NCI-H1436 treated with DMSO at 0.1 percent for 48 hours (cell line): ENCODE measurements at regions not wholly inside any gene's neighbourhood (a gene's known extent, or its start where the extent isn't known, plus 50 kb on each side); places are given as distances from the start of the nearest gene placed in this dataset.

ENCODE experiments used
- DNase-seq: peaks from one replicate; lab custom pipeline; 2025; lab: John Stamatoyannopoulos, UW

DNA sequence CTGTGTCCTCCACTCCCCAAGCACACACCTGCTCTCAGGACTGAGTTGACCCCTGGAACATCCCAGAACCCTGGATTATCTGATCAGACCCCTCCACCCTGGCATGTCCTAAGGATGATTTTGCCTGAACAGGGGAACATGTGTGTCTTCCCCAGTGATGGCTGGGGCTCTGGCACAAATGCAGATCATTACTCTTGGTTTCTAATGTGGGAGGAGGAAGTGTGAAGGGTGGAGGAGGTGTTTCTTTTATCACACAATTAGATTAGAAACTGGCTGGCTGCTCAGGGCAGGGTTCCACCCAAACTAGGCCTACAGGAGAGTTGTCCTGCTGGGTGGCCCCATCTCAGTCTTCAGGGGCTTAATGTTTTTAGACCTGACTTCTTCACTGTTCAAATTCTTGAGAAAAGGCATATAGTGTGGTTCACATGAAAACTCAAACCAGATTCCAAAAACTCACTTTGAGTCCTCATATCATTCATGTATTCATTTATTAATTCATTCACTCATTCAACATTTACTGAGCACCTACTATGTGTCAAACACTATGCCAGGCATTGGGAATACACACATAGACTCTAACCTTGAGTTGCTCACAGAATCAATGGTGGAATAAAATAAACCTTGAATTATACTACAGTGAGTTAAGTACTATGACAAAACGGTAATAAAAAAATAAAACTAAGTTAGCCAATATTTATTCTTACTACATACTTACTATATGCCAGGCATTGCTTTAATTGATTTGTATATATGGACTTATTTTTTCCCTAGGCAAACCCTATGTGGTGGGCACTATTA, 221.8 kb upstream of the JUN start:
- no peak for DNase-seq

DNA sequence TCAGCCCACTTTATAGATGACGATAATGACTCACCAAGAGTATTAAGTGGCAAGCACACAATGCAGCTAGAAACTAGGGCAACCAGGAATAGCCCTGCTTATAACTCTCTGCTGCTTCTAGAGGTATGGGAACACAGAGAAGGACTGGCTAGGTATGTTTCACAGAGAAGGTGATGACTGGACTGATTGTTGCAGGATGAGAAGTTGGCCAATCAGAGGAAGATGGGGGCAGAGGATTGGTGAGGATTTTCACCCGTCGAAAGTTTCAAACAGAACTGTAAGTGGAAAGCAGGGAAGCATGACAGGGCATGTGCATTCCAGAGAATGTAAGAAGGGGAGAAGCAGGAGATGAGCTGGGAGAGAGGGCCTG, 222.4 kb upstream of the JUN start:
- no peak for DNase-seq

DNA sequence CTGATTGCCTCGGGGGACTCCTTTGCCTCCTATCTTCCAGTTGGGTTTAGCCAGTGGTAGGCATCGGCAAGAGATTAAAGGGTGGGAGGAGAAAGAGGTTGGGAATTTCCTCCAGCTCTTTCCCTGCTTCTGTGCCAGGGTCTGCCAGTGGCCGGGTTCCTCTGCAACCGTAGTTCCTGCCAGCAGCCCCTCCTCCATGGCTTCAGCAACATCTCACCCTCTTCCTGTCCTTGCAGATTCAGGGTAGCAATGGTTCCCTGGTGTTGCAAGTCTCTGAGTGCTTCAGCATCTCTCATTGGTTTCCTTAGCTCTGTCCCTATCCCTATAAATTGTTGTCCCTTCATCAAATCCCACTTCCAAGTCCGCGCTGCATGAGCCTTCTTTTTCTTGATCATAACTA, 223.1 kb upstream of the JUN start:
- no peak for DNase-seq

DNA sequence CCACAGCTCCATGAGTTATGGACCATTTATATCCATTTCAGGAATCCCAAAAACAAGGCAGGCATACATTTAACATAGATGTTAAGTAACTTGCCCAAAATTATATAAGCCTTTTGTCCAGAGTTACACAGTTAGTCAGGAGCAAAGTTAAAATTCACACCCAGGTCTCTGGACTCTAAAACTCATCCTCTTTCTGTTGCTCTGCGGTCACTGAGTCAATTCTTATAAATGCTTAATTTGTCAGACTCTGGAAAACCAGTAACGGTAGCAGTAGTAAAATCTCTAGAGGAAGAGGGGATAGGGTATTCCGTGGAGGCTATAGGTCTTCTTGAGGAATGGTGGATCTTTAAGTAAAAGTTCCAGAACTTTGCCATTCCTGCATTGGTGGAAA, 223.6 kb upstream of the JUN start:
- DNase-seq = no peak

DNA sequence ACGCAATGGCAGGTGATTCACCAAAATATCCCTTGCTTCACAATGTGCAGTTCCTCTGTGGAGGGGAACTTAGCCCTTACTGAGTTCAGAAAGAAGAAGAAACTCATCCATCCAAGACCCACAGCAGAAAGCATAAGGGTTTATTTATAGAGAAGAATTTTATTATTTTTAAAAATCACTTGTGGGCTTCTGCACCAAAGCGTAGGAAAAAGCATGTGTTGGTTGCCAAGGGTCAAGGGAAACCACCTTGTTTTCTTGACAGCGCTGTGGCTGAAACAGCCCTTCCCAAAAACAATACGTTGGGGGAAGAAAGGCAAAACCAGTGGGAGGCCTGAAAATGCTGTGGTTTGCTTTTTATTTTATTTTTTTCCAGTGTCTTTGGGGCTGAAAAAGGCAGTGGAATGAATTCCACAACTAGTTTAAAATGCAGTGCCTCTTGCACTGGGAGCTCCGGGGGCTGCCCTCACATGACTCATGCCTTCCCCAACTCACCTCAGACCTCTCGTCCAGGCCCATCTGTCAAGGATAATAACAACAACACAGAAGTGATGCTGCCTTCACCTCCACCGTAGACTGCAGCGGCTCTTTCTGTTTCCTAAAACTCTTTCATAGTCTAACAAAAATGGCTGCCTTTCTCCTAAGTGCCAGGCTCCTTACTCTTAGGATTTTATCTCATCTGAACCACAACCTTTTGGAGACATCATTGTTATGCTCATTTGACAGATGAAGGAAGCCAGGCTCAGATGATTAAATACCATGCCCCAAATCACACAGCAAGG, 224.2 kb upstream of the JUN start:
- no peak for DNase-seq

DNA sequence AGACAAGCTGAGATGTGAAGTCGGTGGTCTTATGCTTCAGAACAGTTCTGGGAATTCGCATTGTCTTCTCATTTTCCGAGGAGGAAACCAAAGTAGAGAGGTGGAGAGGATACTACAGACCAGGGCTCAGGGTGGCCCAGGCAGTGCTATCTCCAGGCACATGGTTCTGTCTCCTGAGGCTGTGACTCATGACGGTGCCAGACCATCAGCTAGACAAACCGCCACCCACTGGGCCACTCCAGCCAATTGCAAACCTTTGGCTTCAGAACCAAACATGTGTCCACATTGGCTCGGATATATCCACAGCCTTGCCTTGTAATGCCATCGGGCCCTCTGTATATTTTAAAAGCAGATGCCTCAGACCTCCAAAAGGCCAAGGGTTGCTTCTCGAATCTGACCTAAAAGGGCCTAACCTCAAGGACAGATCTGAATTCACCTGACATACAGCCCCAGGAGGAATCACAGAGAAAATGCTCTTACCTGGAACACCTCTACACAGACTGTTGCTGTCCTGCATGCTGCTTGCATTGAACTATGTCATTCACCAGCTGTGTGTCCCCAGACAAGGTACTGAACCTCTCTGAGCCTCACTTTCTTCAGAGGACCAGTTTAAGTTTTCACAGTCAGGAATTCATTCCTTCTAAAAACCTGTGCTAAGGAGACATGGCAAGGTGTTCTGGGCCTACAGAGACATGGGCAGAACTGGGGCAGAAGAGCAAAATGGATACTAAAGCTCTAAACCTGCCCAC, 224.9 kb upstream of the JUN start:
- no peak for DNase-seq

DNA sequence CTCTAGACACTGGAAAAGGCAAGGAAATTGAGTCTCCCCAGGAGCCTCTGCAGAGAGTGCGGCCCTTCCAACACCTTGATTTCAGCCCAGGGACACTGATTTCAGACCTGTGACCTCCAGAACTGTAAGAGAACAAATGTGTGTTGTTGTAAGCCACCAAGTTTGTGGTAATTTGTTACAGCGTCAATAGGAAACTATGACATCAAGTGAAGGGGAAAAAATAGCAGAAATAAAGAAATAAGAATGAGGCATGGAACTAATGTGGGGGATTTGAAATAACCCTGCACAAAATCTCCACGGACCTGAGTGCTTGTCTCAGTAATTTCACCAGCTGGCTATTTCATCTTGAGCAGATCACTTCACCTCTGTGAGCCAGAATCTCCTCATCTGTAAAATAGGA, 227.8 kb upstream of the JUN start:
- DNase-seq = no peak

DNA sequence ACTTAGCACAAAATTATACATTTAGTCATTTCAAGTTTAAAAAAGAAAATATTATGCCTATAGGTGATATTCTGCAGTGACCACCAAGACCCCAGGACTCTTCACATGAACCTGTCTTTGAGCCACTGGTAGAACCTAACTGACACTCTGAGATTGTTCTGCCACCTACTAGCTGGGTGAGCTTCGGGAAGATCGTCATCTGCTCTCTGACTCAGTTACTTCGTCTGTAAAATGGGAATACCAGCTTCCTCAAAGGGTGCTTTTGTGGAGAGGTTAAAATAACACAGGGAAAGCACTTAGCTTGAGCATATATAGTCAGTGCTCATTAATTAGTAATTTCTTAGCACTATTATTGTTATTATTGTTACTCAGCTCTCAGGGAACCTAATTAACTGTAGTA, 228.5 kb upstream of the JUN start:
- DNase-seq = no peak

DNA sequence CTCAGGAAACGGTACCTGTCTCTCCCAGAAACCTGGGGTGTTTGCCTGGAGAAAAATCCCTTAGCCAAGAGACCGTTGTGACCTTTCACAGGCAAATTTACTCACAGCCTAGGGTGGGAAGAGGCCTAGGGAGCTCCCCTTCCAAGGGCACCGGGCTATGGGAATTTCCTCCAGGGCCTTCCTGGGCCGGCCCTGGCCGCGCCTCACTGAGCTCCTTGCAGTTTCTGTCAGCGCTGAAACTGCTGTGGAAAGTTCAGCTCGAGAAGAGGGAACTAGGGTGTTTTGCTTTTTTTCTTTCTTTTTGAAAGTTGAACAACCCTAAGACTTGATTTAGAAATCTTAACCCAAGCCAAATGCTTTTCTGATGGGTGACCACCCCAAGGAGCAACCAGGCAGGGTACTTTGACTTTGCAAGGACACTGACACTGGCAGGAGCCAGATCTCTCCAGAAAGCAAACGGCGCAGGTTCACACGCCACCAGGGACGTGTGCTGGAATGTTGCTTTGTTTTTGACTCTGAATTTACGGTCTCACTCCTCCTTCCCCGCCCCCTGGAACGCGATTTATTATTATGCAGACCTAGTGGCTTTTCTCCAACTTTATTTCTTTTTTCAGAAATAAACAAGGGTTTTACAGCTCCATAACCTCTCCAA, 229.6 kb upstream of the JUN start:
- no peak for DNase-seq

DNA sequence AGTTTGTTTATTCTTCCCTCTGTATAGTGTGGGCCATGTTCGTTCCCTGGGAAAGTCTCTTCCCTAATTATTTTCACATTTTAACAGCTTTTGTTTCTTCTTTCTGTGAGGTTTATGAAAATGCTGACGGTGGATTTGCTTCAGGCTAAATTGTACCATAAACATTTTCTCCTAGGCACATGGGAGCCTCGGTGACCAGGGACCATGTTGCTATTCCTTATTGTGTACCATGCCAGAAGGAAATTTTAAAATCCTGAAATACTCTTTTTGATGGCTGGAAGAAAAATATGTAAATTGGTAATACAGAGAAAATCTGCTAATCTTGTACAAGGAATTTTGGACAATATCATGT, 230.1 kb upstream of the JUN start:
- DNase-seq = no peak

DNA sequence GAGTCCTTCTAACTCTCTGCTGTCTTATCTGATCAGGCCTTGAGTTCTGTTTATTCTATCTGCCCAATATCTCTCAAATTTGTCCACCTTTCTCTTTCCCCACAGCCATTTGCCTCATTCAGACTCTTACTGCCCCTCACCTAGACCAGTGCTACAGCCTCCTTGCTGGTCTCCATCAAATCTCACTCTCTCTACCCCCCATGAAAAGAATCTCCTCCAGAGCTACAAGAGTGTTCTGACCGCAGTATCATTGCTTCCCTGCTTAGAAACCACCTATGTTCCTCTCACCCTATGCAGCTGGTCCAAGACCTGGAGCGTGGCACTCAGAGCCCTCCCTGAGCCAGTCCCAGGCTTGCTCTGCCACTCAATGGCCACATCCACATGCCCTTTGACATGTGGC, 231.0 kb upstream of the JUN start:
- no peak for DNase-seq

DNA sequence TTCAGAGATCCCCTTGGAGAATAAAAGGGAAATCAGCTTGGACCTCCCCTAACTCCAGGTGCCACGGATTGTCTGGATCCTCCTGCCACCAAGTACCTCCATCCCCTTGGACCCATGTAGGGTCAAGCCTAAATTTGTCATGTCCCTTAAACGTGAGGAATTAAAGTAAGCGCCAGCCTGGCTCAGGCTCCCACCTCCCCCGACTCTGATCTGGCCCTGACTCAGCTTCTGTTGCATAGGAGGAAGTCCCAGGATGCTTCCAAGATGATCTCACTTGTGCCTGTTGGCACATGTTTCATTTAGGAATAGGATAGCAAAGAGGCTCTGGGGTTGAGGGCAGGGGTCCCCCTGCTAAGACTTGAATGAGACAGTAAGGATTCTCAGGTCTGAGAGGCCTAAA, 231.9 kb upstream of the JUN start:
- no peak for DNase-seq

DNA sequence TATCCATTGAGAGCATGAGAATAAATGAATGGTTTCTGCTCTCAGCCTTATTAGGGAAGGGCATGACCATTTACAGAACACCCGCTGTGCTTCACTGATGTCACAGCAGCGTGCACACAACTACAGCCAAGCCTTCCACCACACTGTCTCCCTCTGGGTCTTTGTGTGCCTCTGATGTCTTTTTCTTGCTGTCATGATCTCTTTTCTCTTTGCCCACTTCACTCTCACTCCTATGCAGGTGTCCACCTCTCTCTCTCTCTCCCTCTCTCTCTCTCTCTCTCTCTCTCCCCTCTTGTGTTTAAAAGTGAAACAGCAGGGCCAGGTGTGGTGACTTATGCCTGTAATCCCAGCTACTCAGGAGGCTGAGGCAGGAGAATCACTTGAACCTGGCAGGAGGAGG, 232.5 kb upstream of the JUN start:
- no peak for DNase-seq

DNA sequence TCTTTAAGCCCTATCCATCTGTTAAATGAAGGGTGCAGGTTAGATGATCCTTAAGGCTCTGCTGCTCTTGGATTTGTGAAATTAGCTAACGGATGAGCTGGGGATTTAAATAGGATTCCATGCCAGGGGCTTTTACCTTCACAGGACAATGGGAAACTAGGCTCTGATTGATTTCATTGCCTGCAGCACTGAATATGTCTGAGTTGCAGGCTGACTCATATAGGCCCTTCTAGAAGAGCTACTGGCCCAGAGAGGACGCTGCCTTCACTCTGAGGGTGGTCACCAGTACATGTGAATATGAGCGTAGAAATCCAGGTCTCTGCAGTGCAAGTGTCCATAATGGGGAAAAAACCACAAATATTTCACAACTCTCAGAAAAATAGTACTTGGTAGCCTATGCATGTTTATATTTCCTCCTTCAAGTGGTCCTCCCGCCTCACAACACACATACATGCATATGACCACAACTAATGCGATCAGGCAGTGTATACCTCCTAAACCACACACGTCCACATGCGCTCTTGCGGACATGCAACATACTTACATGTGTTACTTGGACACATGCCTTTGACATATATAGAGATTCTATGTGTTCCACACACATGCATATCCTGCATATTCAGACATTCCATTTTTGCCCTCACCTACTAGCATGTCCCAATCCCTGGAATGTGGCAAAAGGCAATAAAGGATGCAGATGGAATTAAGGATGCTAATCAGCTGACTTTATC, 233.8 kb upstream of the JUN start:
- DNase-seq = no peak

DNA sequence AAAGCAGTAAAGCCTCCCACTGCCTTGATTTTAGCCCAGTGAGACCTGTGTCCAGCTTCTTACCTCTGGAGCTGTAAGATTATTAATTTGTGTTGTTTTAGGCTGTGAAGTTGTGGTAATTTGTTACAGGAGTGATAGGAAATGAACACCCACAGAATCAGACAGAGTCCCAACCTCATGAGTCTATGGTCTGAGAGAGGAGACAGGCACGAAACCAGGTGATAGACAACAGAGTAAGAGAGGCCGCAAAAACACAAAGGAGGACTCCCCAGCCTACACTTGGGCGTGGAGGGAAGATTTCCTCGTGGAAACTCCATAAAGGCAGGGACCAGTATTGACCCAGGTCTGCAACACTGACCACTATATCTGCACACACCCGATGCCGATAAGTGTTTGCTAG, 234.6 kb upstream of the JUN start:
- no peak for DNase-seq

DNA sequence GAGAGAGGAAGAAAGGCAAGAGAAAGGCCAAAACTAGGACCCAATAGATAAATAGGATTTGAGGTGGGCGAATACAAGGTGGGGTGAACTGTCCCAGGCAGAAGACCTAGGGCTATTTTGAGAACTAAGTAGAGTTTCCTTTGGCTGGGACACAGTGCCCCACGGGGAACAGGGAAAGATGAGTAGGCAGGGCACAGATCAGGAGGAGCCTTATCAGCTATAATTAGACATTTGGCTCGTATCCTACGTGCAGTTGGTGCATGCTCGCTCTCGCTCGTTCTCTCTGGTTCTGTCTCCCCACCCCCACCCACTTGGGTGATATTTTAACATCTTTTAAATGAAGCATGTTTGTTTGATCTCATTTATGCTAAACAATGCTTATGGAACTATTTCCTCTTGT, 235.0 kb upstream of the JUN start:
- no peak for DNase-seq

DNA sequence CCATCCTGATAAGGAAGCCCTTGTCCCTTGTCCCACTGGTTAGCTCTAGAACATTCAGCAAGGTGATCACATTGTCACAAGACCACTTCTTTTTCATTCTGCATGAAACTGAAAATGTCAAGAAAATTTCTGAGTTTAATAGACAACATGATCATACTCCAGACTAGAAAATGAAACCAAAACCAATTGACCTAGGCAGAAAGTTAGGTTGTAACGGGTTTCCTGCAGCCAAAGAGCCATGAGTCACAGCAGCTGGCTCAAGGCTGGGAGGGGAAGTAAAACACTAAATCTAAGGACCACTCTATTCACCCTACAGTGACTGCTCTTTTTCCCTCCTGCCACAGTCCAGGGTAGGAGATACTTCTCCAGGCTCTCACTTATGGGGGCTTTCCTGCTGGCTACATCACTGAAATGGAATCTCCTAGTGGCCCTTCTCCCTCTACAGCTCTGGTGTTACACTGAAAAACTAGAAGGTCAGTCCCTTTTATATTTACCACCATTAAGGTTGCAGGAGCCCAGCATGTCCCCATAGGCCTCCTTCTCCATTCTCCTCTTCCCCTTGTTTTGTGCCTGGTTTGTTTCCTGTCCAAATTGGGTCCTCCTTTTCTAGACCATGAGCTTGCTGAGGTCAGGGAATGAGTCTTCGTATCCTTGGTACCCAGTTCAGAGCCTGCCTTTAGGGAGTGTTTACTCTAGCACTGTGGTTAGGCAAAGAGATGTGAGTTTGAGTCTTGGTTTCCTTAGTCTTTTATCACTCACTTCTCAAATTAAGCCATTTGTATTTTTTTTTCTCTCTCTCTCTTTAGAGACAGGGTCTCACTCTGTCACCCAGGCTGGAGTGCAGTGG, 236.5 kb upstream of the JUN start:
- no peak for DNase-seq

DNA sequence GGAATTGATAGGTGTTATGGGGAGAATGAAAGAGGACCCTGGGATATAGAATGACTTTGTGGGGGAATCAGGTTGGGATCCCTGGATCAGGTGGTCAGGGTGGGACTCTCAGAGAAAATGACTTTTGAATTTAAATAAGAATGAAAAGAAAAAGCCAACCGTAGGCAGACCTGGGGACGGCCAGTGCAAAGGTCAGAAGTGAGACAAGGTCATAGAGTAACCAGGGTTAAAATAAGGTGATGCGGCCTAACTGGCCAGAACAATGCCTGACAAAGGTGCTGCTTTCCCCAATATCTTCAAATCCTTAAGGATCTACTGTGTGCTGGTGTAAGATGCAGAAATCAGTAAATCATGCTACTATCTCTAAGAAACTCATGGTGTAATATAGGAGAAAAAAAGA, 238.4 kb upstream of the JUN start:
- no peak for DNase-seq

DNA sequence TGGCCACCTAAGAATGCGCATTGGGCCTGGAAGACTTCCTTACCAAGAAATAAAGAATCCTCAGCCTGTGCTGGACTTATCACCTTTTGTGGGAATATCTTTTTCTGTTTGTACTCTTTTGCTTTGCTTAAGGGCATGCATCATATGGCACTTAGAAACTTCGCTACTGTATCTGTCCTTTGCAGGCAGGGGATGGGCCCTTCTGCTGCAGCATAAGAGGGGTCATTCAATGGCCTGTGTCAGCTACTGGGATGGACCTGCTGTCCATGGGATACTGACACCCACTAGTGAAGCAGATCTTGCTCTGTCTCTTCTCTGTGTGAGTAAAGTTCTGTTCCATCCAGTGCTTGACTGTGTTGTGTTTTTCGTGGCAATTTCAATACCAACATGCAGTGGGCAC, 239.0 kb upstream of the JUN start:
- no peak for DNase-seq

DNA sequence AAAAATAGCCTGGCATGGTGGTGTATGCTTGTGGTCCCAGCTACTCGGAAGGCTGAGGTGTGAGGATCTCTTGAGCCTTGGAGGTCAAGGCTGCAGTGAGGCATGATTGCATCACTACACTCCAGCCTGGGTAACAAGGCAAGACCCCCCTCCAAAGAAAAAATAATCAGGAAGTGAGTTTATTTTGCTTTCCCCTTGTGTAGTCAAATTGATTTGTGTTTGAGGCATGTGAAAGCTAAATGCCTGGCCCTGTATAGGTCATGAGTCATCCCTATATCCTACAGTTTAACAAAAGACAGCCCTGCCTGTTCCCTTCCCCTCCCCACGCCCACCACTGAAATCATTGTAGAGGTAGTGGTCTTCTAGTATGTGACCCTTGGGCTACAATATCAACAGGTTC, 241.4 kb upstream of the JUN start:
- DNase-seq = no peak

DNA sequence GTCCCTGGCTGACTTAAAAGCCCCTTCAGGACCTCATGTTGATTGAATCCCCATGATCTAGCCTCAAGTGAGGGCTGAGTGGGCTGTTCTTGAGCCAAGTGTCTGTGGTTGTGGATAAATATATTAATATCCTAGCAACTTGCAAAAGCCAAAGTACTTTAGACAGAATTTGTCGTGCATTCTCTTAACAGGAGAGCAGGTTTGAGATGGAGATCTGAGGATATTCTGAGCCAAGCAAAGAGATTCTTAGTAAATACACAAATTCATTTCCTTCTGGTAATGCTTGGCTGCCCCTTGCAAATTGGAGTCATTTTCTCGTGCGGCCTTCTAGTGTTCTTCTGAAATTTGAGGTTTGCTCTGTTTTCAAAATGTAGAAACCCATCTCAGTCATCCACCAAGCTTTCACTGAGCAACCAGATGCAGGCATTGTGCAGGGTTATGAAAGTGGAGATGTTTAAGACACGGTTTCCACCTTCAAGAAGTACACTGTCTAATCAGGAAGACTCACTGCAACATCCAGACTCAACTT, 242.1 kb upstream of the JUN start:
- no peak for DNase-seq
